A204.1 (cell line): ENCODE measurements at regions not wholly inside any gene's neighbourhood (a gene's known extent, or its start where the extent isn't known, plus 50 kb on each side); places are given as distances from the start of the nearest gene placed in this dataset.
"Not testable (repeated sequence)": the region's sequence is repeated elsewhere in the genome, so short reads cannot be mapped to it uniquely, and the experiment has no call there.

Experiments
- FAIRE-seq: peaks from 2 replicates; lab custom pipeline; 2012; peaks lifted over from hg19 to GRCh38; lab: Jason Lieb, UNC

GRCh38 chr6:134551245-134551960, 233.5 kb upstream of the SGK1 start:
- no peak for FAIRE-seq

DNA sequence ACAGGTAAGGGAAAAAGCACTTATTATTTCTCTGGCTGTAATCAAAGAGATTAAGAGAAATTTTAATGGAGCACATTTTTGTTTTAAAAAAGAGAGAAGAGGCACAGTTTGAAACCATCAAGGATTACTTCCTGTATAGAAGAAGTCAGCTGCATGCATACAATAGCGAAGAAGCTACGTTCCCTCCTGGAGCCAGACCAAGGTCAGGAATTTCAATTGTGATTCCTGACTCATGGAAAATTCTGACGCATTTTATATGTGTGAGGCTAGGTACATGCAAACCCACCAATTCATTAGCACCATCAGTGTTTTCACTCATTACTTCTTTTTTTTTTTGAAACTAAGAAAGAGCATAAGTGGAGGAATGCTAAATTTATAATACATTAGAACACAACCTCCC, 232.7 kb upstream of the SGK1 start:
- no peak for FAIRE-seq

DNA sequence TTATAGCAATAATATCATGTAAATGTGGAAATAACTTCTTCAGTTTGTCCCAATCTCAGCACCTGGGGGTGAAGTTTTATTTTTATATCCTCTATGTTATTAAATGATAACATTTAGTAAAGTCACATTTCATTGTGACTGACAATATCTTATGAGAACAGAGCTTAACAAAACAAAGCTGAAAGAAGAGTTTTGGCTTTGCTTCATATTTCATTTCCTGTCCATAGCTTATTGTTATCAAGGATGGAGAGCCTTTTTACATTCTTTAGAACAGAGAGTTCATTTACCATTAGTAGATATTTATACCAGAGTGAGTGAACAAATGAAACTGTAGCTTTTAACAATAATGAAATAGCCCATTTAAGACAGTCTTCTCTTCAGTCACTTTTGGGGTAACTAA, 231.9 kb upstream of the SGK1 start:
- no peak for FAIRE-seq

DNA sequence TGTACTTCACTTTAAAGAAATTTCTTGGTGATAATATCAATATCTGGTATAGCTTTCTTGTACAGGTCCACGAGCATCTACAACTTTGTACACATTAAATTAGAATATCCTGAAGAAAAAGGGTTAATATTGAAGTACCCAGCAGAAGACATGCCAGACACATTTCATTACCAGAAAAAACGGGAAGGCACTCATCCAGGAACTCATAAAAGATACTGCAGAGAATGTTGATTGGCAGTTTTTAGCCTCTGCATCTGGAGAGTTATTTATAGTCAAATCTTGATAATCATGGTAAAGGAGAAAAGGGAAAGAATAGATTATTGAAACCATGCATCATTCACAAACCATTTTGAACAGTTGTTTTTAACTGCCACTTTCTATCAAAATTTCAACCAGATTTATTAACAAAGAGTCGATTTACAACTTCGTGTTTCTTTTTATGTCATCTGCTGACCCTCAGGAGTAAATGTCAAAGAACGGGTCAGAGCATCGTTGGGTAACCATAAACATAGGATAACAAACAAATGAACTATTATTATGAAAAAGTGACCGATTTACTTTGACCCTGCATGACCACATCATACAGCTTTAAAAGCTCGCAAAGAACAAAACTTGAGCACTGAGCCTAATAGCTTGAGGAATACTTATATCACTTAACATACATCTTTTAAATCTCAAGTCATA, 229.2 kb upstream of the SGK1 start:
- no peak for FAIRE-seq

DNA sequence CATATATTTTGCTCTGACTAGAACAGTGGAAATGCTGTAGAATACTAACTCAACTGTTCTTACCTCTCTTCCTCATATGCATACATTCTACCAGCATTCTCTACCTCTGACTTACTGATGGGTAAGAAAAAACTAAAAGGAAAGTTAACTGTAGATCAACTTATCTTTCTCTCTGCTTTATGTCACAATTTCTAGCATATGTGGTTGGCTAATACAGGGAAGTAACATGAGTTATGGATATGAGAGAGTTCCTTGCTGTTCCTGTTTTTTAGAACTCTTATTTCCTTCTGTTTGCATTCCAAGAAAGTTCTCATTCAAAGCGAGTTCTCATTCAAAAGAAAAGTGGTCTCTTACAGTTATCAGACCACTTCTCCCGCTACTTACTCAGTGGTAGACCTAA, 226.8 kb upstream of the SGK1 start:
- FAIRE-seq, result no peak

GRCh38 chr6:134543128-134543527, 225.2 kb upstream of the SGK1 start:
- no peak for FAIRE-seq

DNA sequence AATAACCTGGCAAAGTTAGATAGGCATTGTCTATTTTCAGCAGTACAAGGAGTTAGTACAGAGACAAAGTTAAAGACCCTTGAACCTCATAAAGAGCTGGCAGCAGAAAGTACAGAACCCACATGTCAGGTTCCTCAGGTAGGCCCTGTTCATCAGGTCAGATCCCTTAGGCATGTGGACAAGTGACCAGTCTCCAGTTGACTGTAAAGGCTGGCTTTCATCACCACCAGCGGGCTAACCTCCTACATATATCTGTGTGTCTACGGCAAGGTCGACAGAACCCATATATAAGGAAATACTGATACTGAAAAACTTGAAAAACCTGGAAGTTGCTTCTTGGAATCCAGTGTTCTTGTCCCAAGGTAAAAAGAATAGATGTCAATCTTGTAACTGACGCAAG, 223.1 kb upstream of the SGK1 start:
- FAIRE-seq, result no peak

DNA sequence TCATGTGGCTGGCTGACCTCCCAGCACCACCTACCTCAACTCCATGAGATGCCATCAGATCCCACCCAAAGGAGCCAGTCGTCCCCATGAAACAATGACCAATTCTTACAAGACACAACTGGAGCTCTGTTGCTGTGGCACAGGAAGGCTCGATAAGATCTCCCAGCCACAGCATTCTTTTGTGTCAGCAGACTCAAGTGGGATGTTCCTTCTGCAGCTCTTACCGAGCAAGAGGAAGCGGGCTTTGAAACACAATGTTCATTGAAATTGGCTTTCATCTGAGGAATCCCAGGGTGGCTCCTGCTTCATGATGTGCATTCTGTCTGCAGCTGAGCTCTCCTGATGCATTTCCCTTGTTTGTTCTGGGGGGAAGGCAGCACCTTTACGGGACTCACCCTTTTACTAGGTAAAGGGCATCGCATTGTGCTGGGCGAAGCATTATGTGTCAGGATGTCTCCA, 222.0 kb upstream of the SGK1 start:
- FAIRE-seq, result no peak

DNA sequence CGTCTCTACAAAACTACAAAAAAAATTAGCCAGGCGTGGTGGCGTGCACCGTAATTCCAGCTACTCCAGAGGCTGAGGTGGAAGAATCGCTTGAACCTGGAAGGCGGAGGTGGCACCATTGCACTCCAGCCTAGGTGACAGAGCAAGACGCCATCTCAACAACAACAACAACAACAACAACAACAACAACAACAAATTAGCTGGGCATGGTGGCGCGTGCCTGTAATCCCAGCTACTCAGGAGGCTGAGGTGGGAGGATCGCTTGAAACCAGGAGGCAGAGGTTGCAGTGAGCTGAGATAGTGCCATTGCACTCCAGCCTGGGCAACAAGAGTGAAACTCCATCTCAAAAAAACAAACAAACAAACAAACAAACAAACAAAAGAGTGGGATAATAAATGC, 219.9 kb upstream of the SGK1 start:
- FAIRE-seq, result not testable (repeated sequence)

DNA sequence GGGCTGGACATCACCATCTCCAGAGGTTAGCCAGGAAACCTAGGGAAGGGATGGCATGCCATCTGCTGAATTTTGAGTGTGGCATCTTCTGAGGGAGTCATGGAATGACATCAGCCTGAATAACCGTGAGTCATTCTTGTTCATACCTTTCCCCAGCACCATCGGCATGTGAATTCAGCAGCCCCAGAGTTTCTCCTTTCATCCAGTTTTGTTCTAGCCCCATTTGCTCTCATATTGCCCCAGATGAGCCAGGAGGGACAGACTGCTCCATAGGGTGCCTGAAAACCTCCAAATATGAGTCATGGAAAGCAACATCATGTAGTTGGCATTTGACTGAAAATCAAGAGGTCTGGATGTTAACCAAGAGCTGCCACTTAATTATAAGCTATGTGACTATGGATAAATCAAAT, 219.2 kb upstream of the SGK1 start:
- FAIRE-seq, result no peak

DNA sequence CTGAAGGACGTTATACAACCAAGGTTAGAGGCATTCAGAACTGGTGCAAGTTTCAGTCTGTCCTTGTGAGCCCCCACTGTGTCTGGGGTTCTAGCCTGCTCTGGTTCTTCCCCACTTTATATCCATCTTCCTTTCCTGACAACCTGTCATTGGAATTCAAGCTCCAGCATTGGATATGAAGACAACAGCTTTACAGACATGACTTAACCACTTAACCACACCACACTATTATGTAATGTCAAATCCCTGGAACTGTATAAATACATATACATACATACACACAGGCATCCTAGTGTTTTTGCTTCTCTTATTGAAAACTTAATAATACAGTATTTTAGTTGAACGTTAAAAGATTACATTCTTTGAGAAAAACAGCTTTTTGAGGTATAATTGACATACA, 217.9 kb upstream of the SGK1 start:
- no peak for FAIRE-seq

- FAIRE-seq, result no peak
Measured at GRCh38 chr6:134534708-134535149, 216.8 kb upstream of the SGK1 start.

DNA sequence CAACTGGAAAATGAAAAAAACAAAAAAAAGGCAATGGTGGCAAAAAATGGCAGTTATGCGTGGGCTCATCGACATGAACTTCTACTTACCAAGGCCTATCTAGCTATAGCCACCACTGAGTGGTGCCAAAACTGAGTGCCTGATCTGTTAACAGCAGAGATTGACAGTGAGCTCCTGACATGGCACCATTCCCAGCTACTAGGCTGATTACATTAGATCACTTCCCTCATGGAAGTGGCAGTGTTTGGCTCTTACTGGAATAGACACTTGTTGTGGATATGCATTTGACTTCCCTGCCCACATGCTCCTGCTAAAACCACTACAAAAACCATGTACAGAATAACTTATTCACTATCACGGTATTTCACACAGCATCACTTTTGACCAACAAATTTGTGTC, 216.1 kb upstream of the SGK1 start:
- no peak for FAIRE-seq

- no peak for FAIRE-seq
Measured at GRCh38 chr6:134532694-134533624, 215.0 kb upstream of the SGK1 start.

GRCh38 chr6:134531611-134532010, 213.7 kb upstream of the SGK1 start:
- no peak for FAIRE-seq

- no peak for FAIRE-seq
Measured at GRCh38 chr6:134531188-134531551, 213.3 kb upstream of the SGK1 start.

GRCh38 chr6:134529921-134530320, 212.0 kb upstream of the SGK1 start:
- no peak for FAIRE-seq

- no peak for FAIRE-seq
Measured at GRCh38 chr6:134529305-134529704, 211.4 kb upstream of the SGK1 start.

DNA sequence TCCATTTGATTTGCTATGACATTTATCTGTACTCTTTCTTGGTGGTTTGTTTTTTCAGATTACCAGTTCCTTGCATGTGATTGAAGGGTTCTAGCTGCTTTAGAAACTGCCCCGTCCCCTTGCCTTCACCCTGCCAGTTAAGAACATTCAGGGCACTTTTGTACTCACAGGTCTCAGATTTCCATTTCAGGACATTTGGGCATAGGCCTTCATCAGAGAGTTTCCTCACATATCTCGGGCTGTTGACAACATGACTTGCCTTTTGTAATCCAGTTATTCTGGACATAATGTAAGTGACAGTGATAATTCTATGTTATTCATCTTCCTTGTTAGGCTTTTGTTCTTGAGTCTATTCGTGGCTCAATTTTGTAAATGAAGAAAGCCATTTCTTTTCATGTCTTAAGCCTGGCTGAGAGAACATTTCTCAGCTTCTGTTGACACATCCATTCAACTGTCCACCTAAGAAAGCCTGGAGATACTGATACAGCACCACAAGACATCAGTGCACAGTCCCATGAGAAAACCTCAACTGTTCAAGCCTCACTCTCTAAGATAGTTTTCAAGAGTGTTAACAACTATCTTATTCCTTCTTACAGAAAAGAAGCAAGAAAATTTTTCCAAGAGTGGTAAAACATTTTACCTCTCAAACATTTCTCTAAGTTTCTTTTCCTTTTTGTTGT, 209.3 kb upstream of the SGK1 start:
- no peak for FAIRE-seq

DNA sequence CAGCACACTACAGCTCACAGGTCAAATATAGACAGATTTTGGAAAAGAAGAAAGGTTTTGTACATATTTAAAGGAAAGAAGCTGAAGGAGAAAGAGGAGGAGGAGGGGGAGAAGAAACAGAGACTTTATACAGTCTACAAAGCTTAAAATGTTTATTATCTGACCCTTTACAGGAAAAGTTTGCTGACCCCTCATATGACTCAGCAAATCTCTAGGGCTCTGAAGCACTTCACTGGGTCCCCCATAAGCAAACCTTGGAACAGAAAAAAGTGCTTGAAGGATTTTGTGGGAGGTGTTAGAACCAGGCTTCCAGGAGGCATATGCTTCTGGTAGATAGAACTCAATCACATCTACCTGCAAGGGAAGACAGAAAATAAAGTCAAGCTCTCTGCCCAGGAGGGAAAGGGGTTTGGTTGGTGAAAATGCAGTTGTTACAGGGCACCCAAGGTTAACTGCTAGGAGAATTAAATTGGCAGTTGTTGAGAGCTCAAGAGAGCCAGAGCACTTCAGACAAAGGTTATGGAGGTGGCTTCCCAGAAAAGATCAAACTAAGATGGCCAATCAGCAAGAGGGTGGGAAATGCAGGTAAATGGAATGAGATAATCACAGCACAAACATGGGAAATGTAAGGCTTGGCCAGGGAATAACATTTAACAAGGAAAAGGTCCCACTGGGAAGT, 207.4 kb upstream of the SGK1 start:
- no peak for FAIRE-seq

- no peak for FAIRE-seq
Measured at GRCh38 chr6:134523903-134524650, 206.2 kb upstream of the SGK1 start.
